ENCODE measurements at regions not wholly inside any gene's neighbourhood (a gene's known extent, or its start where the extent isn't known, plus 50 kb on each side); places are given as distances from the start of the nearest gene placed in this dataset.

GRCh38 chr15:58369956-58370355 lies 61.8 kb upstream of the LIPC start:
- TF ChIP-seq, protein P1, sequence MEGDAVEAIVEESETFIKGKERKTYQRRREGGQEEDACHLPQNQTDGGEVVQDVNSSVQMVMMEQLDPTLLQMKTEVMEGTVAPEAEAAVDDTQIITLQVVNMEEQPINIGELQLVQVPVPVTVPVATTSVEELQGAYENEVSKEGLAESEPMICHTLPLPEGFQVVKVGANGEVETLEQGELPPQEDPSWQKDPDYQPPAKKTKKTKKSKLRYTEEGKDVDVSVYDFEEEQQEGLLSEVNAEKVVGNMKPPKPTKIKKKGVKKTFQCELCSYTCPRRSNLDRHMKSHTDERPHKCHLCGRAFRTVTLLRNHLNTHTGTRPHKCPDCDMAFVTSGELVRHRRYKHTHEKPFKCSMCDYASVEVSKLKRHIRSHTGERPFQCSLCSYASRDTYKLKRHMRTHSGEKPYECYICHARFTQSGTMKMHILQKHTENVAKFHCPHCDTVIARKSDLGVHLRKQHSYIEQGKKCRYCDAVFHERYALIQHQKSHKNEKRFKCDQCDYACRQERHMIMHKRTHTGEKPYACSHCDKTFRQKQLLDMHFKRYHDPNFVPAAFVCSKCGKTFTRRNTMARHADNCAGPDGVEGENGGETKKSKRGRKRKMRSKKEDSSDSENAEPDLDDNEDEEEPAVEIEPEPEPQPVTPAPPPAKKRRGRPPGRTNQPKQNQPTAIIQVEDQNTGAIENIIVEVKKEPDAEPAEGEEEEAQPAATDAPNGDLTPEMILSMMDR (IDR thresholded peaks at IDR 0.05) = no peak
- TF ChIP-seq POLR2AphosphoS5 (IDR thresholded peaks at IDR 0.05) (no peak), POLR2A (IDR thresholded peaks at IDR 0.05) (no peak), EP300 (IDR thresholded peaks at IDR 0.05) (no peak)
